ENCODE measurements at regions not wholly inside any gene's neighbourhood (a gene's known extent, or its start where the extent isn't known, plus 50 kb on each side); places are given as distances from the start of the nearest gene placed in this dataset.
"Not testable (repeated sequence)": the region's sequence is repeated elsewhere in the genome, so short reads cannot be mapped to it uniquely, and the experiment has no call there.

DNA sequence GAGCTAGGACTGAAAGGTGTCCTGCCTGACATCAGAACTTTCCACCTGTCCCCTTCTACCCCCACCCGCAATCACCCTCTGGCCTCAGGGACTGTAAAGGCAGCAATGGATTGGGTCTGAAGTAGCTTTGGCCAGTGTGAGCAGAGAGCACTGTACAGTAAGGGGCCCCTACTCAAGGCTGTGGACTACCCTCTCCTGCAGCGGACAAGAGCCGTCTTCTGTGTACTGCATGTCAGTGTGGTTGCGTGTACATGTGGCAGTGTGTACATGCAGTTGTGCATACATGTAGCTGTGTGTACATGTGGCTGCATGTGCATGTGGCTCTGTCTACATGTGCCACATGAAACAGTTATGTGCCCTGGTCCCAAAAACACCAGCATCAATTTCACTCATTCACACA, 205.9 kb upstream of the LINGO1 start:
- WGBS = 95% methylated on average over 4 of the region's 4 CpGs
- Histone ChIP-seq H3K4me3 (ENCODE audit: low read length) (no peak overlapping the region), H3K36me3 (ENCODE audit: insufficient read depth, low read length) (no peaks in the 10 kb centered on the region), H3K27ac (ENCODE audit: low read depth, low read length) (no peak overlapping the region), H3K4me1 (ENCODE audit: insufficient read depth, low read length) (peaks cover 12% of the 10 kb centered on the region), H3K27me3 (ENCODE audit: insufficient read depth, low read length) (no peaks in the 10 kb centered on the region), H3K9ac (ENCODE audit: low read depth, low read length) (no peak overlapping the region), H3K9me3 (ENCODE audit: insufficient read depth, low read depth, low read length) (no peaks in the 10 kb centered on the region; the same call in 1 of the 2 replicates)

DNA sequence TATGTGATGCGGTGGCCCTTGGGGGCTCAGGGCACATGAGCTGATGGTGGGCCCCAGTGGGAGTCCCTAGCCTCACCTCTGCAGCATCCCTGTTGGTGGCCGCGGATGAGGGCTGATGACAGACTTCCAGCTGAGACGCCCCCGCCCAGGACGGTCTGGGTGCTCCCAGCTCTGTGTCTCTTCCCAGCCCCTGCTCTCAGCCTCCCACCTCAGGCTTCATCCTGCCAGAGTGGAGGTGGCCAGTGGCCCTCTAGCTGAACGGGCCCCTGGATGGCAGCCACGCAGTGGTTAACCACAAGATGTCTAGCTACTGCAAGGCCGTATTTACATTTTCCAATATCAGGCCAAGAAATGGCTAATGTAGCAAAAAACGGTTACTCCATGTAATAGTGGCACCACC, 205.3 kb upstream of the LINGO1 start:
- Histone ChIP-seq H3K9me3 (ENCODE audit: insufficient read depth, low read depth, low read length) (no peaks in the 10 kb centered on the region; the same call in 1 of the 2 replicates), H3K4me3 (ENCODE audit: low read length) (no peak overlapping the region), H3K27ac (ENCODE audit: low read depth, low read length) (no peak overlapping the region), H3K27me3 (ENCODE audit: insufficient read depth, low read length) (no peaks in the 10 kb centered on the region), H3K36me3 (ENCODE audit: insufficient read depth, low read length) (no peaks in the 10 kb centered on the region), H3K9ac (ENCODE audit: low read depth, low read length) (no peak overlapping the region), H3K4me1 (ENCODE audit: insufficient read depth, low read length) (peaks cover 12% of the 10 kb centered on the region)
- WGBS = 94% methylated on average over 10 of the region's 10 CpGs

DNA sequence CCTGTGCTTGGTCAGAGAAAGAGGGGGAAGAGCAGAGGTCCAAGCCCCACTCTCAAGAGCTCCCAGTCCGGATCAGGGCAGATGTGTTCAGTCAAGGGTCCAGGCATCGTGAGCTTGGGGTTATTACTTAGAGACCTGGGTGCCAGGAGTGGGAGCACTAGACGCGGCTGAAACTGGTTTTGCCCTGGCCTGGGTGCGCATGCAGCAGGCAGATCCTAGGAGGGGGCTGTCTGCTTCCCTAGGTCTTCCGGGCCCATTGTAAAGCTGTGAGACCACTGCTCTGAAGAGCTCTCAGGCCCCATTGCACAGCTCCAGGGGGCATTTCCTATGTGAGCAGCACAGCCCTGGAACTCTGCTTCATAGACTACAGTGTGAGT, 204.9 kb upstream of the LINGO1 start:
- Histone ChIP-seq H3K4me3 (ENCODE audit: low read length) (no peak overlapping the region), H3K4me1 (ENCODE audit: insufficient read depth, low read length) (peaks cover 12% of the 10 kb centered on the region), H3K9ac (ENCODE audit: low read depth, low read length) (no peak overlapping the region), H3K27ac (ENCODE audit: low read depth, low read length) (no peak overlapping the region), H3K27me3 (ENCODE audit: insufficient read depth, low read length) (no peaks in the 10 kb centered on the region), H3K36me3 (ENCODE audit: insufficient read depth, low read length) (no peaks in the 10 kb centered on the region), H3K9me3 (ENCODE audit: insufficient read depth, low read depth, low read length) (no peaks in the 10 kb centered on the region; the same call in 1 of the 2 replicates)
- 97% methylated on average over 6 of the region's 6 CpGs for WGBS

DNA sequence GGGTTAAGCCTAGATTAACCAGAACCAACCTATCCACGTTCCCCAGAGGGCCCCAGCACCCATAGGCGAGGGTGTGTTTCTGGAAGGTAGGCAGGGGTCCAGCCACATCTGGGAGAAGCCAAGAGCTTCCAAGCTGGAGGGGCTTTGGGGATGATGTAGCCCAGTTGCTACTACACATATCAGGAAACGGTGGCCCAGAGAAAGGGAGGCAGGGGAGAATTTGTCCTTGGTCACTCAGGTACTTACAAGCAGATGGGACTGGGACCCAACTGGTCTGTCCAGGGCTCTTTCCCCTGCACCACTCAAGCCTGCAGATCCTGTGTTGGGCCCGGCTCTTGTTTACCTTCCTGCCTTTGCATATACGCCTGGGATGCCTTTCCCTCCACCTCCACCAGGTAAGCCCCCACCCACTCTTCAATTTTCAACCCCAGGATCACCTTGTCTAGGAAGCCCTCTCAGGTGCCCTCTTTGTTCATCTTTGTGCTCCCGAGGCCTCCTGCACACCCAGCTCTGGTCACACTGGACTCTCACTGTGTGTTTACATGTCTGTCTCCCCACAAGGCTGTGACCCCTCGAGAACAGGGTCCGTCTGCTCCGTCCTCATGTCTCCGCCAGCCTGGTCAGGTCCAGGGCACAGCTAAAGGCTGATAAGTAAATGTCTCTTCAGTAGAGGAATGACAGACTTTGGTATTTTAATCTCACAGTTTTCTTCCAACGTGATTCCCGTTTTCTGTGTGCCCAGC, 204.4 kb upstream of the LINGO1 start:
- 83% methylated on average over 12 of the region's 12 CpGs for WGBS
- Histone ChIP-seq H3K27ac (ENCODE audit: low read depth, low read length) (no peak overlapping the region), H3K9me3 (ENCODE audit: insufficient read depth, low read depth, low read length) (no peaks in the 10 kb centered on the region; the same call in 1 of the 2 replicates), H3K4me1 (ENCODE audit: insufficient read depth, low read length) (peaks cover 12% of the 10 kb centered on the region), H3K36me3 (ENCODE audit: insufficient read depth, low read length) (no peaks in the 10 kb centered on the region), H3K9ac (ENCODE audit: low read depth, low read length) (no peak overlapping the region), H3K4me3 (ENCODE audit: low read length) (no peak overlapping the region), H3K27me3 (ENCODE audit: insufficient read depth, low read length) (no peaks in the 10 kb centered on the region)

DNA sequence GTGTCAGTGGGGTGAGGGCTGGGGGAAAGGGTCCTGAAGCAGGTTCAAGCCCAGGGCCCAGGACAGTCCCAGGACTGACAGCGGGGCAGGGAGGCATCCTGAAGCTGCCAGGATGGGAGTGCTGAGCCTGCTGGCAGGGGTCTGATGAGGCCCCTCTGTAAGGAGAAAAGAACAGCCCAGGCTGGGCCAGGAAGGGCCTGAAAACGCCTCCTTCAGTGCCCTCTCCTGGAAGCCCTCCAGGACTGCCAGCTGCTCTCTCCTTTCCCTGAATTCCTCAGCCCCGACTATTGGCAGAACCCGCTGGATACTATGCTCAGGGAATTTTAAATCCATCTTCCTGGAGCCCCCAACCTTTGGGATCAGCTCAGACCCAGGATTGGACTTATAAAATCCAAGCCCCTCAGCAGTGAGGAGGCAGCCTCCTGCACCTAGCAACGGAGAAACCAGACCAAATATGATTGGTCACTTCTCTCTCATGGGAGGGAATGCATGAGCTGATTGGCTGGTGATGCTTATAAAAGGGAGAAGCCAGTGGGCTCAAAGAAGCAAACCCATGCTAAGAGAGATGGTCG, 203.5 kb upstream of the LINGO1 start:
- Histone ChIP-seq H3K27ac (ENCODE audit: low read depth, low read length) (no peak overlapping the region), H3K4me1 (ENCODE audit: insufficient read depth, low read length) (peaks cover 11% of the 10 kb centered on the region), H3K4me3 (ENCODE audit: low read length) (no peak overlapping the region), H3K27me3 (ENCODE audit: insufficient read depth, low read length) (no peaks in the 10 kb centered on the region), H3K36me3 (ENCODE audit: insufficient read depth, low read length) (no peaks in the 10 kb centered on the region), H3K9me3 (ENCODE audit: insufficient read depth, low read depth, low read length) (no peaks in the 10 kb centered on the region; the same call in 1 of the 2 replicates), H3K9ac (ENCODE audit: low read depth, low read length) (no peak overlapping the region)
- WGBS = 49% methylated on average over 6 of the region's 6 CpGs

DNA sequence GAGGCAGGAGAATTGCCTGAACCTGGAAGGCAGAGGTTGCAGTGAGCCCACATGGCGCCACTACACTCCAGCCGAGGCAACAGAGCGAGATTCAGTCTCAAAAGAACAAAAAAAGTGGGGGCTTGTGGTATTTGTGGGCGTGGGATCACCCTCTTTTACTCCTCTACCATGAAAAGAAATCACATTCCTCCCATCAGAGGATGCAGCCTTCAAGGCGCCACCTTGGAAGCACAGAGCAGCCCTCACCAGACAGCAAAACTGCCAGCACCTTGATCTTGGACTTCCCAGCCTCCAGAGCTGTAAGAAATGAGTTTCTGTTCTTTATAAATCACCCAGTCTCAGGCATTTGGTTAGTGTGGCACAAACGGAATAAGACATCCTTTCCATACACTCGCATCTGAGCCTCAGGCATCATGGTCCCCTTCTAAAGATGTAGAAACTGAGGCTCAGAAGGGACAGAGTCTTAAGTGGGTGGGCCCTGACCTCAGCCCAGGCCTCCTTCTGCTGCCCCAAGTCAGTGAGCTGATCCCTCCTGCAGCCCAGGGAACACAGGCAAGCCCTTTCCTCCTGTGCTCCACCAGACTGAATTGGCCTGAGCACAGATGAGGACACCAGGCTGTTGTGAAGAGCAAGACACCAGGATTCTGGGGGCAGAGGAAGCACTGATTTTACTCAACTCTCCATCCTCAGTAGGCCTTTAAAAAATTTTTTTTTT, 201.7 kb upstream of the LINGO1 start:
- Histone ChIP-seq H3K9me3 (ENCODE audit: insufficient read depth, low read depth, low read length) (no peaks in the 10 kb centered on the region; the same call in 1 of the 2 replicates), H3K4me3 (ENCODE audit: low read length) (no peak overlapping the region), H3K36me3 (ENCODE audit: insufficient read depth, low read length) (no peaks in the 10 kb centered on the region), H3K4me1 (ENCODE audit: insufficient read depth, low read length) (no peaks in the 10 kb centered on the region), H3K27me3 (ENCODE audit: insufficient read depth, low read length) (no peaks in the 10 kb centered on the region), H3K27ac (ENCODE audit: low read depth, low read length) (no peak overlapping the region), H3K9ac (ENCODE audit: low read depth, low read length) (no peak overlapping the region)
- WGBS = 97% methylated on average over 7 of the region's 7 CpGs

DNA sequence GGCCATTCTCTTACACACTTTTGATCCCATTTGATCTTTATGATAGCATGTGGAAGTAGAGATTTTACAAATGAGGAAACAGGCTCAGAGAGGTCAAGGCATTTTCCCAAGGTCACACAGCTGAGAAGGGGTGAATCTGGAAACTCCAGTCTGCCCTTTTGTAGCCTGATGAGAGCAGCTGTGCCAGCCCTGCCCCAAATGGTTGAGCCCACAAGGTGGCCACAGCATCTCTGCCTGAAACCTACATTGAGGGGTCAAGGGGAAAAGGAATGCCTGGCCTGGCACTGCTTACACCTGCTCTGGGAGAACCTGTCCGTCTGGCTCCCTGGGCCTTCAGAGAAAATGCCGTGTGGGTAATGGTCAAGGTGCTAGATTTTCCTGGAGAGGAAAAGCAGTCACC, 200.2 kb upstream of the LINGO1 start:
- Histone ChIP-seq H3K4me3 (ENCODE audit: low read length) (no peak overlapping the region), H3K27me3 (ENCODE audit: insufficient read depth, low read length) (no peaks in the 10 kb centered on the region), H3K9me3 (ENCODE audit: insufficient read depth, low read depth, low read length) (no peaks in the 10 kb centered on the region; the same call in 1 of the 2 replicates), H3K4me1 (ENCODE audit: insufficient read depth, low read length) (no peaks in the 10 kb centered on the region), H3K36me3 (ENCODE audit: insufficient read depth, low read length) (no peaks in the 10 kb centered on the region), H3K9ac (ENCODE audit: low read depth, low read length) (no peak overlapping the region), H3K27ac (ENCODE audit: low read depth, low read length) (no peak overlapping the region)
- WGBS = 93% methylated on average over 2 of the region's 2 CpGs

DNA sequence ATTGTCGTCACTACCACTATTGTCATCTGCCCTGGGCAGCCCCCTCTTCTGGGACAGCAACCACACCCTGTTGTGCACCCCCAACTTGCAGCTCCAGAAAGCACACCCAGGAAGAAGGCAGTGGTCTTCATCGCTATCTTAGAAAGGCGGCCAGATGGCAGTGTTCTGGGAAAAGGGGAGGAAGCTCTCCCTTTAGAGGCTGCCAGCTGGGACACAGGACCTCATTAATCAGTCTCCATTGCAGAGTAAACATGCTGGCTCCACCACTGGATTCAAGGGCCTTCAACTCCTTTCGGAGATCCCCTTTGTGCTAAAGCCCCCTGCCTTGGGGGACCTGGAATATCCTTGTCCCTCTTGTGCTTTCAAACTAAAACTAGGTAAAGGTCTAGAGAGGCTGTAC, 199.3 kb upstream of the LINGO1 start:
- no peaks in the 10 kb centered on the region for H3K36me3 ChIP-seq (ENCODE audit: insufficient read depth, low read length)
- WGBS = 89% methylated on average over 4 of the region's 4 CpGs
- no peaks in the 10 kb centered on the region for H3K4me1 ChIP-seq (ENCODE audit: insufficient read depth, low read length)
- no peak overlapping the region for H3K27ac ChIP-seq (ENCODE audit: low read depth, low read length)
- H3K4me3 ChIP-seq (ENCODE audit: low read length) = no peak overlapping the region
- H3K27me3 ChIP-seq (ENCODE audit: insufficient read depth, low read length) = no peaks in the 10 kb centered on the region
- no peaks in the 10 kb centered on the region; the same call in 1 of the 2 replicates for H3K9me3 ChIP-seq (ENCODE audit: insufficient read depth, low read depth, low read length)
- H3K9ac ChIP-seq (ENCODE audit: low read depth, low read length) = no peak overlapping the region

DNA sequence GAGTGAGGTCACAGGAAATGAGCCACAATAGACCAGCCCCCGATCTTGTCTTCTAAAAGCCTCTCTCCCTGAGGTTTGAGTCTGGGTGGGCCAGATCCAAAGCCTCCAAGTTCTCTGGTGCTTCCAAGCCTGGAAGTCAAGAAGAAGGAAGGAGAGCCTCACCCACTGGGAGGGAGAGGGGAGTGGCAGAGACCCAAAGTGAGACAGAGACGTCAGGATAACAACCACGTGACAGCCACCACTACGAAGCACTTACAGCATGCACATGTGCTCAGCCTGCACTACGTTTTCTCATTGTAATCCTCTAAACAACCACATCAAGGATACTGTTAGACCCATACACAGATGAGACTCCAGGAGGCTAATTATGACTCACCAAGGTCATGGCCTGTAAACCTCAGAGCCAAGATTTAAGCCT, 197.3 kb upstream of the LINGO1 start:
- H3K36me3 ChIP-seq (ENCODE audit: insufficient read depth, low read length) = no peaks in the 10 kb centered on the region
- H3K9me3 ChIP-seq (ENCODE audit: insufficient read depth, low read depth, low read length) = no peaks in the 10 kb centered on the region; the same call in 1 of the 2 replicates
- no peak overlapping the region for H3K9ac ChIP-seq (ENCODE audit: low read depth, low read length)
- H3K27me3 ChIP-seq (ENCODE audit: insufficient read depth, low read length) = no peaks in the 10 kb centered on the region
- H3K27ac ChIP-seq (ENCODE audit: low read depth, low read length) = no peak overlapping the region
- 75% methylated on average over 5 of the region's 5 CpGs for WGBS
- no peaks in the 10 kb centered on the region for H3K4me1 ChIP-seq (ENCODE audit: insufficient read depth, low read length)
- no peak overlapping the region for H3K4me3 ChIP-seq (ENCODE audit: low read length)

DNA sequence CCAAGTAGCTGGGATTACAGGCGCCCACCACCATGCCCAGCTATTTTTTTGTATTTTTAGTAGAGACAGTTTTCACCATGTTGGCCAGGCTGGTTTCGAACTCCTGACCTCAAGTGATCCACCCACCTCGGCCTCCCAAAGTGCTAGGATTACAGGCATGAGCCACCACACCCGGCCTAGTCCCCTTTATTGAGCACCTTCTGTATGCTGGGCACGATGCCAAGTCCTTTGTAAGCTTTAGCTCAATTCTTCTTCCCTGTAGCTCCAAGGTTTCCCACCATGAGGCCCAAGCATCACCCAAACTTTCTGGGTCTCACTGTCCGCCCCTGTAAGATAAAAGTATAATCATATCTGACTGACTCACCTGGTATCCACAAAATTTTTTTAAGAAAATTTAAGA, 196.6 kb upstream of the LINGO1 start:
- not testable (repeated sequence) for H3K9me3 ChIP-seq (ENCODE audit: insufficient read depth, low read depth, low read length); H3K27me3 ChIP-seq (ENCODE audit: insufficient read depth, low read length); H3K9ac ChIP-seq (ENCODE audit: low read depth, low read length); H3K27ac ChIP-seq (ENCODE audit: low read depth, low read length); H3K36me3 ChIP-seq (ENCODE audit: insufficient read depth, low read length); H3K4me1 ChIP-seq (ENCODE audit: insufficient read depth, low read length); H3K4me3 ChIP-seq (ENCODE audit: low read length)
- WGBS = 91% methylated on average over 5 of the region's 6 CpGs

DNA sequence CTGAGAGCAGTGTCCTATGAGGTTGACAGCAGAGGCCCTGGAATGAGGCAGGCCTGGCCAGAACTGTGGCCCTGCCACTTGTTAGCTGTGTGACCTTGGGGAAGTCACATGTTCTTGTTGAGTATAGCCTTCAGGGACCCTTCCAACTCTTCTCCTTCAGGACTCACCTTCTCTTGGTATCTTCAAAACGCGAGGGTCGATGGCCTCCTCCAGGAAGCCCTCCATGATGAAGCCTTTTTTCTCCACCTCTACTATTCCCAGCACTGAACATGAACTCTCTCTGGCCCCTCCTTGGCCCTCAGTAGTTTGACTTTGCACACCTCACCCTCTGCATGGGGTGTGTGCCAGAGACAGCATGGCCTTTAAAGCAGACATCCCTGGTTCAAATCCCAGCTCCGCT, 195.1 kb upstream of the LINGO1 start:
- H3K27ac ChIP-seq (ENCODE audit: low read depth, low read length) = no peak overlapping the region
- 94% methylated on average over 4 of the region's 4 CpGs for WGBS
- no peaks in the 10 kb centered on the region for H3K9me3 ChIP-seq (ENCODE audit: insufficient read depth, low read depth, low read length)
- H3K9ac ChIP-seq (ENCODE audit: low read depth, low read length) = no peak overlapping the region
- no peak overlapping the region for H3K4me3 ChIP-seq (ENCODE audit: low read length)
- no peaks in the 10 kb centered on the region for H3K27me3 ChIP-seq (ENCODE audit: insufficient read depth, low read length)
- H3K4me1 ChIP-seq (ENCODE audit: insufficient read depth, low read length) = no peaks in the 10 kb centered on the region
- H3K36me3 ChIP-seq (ENCODE audit: insufficient read depth, low read length) = no peaks in the 10 kb centered on the region
